CD14-positive monocyte (primary cell): ENCODE measurements at regions not wholly inside any gene's neighbourhood (a gene's known extent, or its start where the extent isn't known, plus 50 kb on each side); places are given as distances from the start of the nearest gene placed in this dataset.

Experiments
- DNase-seq, 3 donors: peaks; one replicate each; pipeline ENCODE4 v3.0.0-alpha.2; 2011 to 2022
- H2AFZ ChIP-seq: 2 replicates; pipeline ENCODE4 v1.6.0; 2012; ENCODE audit warnings: mild to moderate bottlenecking, low read depth, low read length, inconsistent platforms; ENCODE audit not compliant: insufficient read depth, poor library complexity, severe bottlenecking
- H3K27ac ChIP-seq, 2 donors: 1 replicate in 1 of 2; 2 replicates in 1 of 2; pipeline ENCODE4 v1.5.1; 2012 to 2013; ENCODE audit warnings: low read length in 2 of 2, control low read depth in 1 of 2, inconsistent platforms in 1 of 2, low read depth in 1 of 2, mild to moderate bottlenecking in 1 of 2
- H3K27me3 ChIP-seq, 2 donors: one replicate each; pipeline versions ENCODE4 v1.6.0 to v1.6.1; 2011 to 2013; ENCODE audit warnings: low read length in 2 of 2; ENCODE audit not compliant: control insufficient read depth in 2 of 2, insufficient read depth in 2 of 2
- H3K36me3 ChIP-seq, 2 donors: replicated peaks in 1 of 2; 1 replicate in 1 of 2; 2 replicates in 1 of 2; pipeline versions ENCODE4 v1.5.1 to v1.6.1; 2012 to 2013; ENCODE audit warnings: low read length in 2 of 2, control low read depth in 1 of 2, inconsistent platforms in 1 of 2, mild to moderate bottlenecking in 1 of 2; ENCODE audit not compliant: insufficient read depth in 2 of 2, control insufficient read depth in 1 of 2
- H3K4me1 ChIP-seq, 2 donors: 1 replicate in 1 of 2; 2 replicates in 1 of 2; pipeline versions ENCODE4 v1.5.1 to v1.6.1; 2012 to 2013; ENCODE audit warnings: low read length in 2 of 2, control low read depth in 1 of 2, inconsistent platforms in 1 of 2, mild to moderate bottlenecking in 1 of 2, moderate library complexity in 1 of 2; ENCODE audit not compliant: insufficient read depth in 2 of 2, control insufficient read depth in 1 of 2
- H3K4me2 ChIP-seq: replicated peaks from 2 replicates; pipeline ENCODE3; 2012; ENCODE audit warnings: low read length, moderate library complexity, mild to moderate bottlenecking; ENCODE audit not compliant: poor library complexity, severe bottlenecking; ENCODE audit errors: extremely low read depth
- H3K4me3 ChIP-seq, 3 experiments: fragments of 200-600 bp in 1 of 3; sonication (generic) in 1 of 3; replicated peaks in 1 of 3; 1 replicate in 2 of 3; 2 replicates in 1 of 3; pipeline ENCODE4 v1.5.1; 2011 to 2013; ENCODE audit warnings: low read length in 3 of 3, mild to moderate bottlenecking in 3 of 3, control low read depth in 2 of 3, low read depth in 2 of 3, inconsistent platforms in 1 of 3, moderate library complexity in 1 of 3
- H3K79me2 ChIP-seq: 2 replicates; pipeline ENCODE4 v1.6.0; 2012; ENCODE audit warnings: mild to moderate bottlenecking, control low read depth, inconsistent platforms, low read length, moderate library complexity; ENCODE audit not compliant: insufficient read depth
- H3K9ac ChIP-seq: 2 replicates; pipeline ENCODE4 v1.6.0; 2017; ENCODE audit warnings: low read length, mild to moderate bottlenecking; ENCODE audit not compliant: insufficient read depth, poor library complexity, severe bottlenecking
- H3K9me3 ChIP-seq, 2 donors: replicated peaks in 1 of 2; 1 replicate in 1 of 2; 2 replicates in 1 of 2; pipeline versions ENCODE4 v1.5.1 to v1.6.1; 2012 to 2013; ENCODE audit warnings: low read length in 2 of 2, control low read depth in 1 of 2; ENCODE audit not compliant: control insufficient read depth in 1 of 2, insufficient read depth in 1 of 2
- H4K20me1 ChIP-seq: 2 replicates; pipeline ENCODE4 v1.6.0; 2012; ENCODE audit warnings: mild to moderate bottlenecking, low read length, control low read depth, moderate library complexity; ENCODE audit not compliant: insufficient read depth
- H3K27ac Mint-ChIP-seq, 7 donors: one replicate each; pipeline ENCODE4 v1.8.0; 2020; ENCODE audit warnings: mild to moderate bottlenecking in 7 of 7, mixed read lengths in 7 of 7, moderate library complexity in 6 of 7, inconsistent platforms in 2 of 7
- H3K27me3 Mint-ChIP-seq, 3 donors: one replicate each; pipeline ENCODE4 v1.8.0; 2021 to 2022; ENCODE audit warnings: low read depth in 3 of 3, mild to moderate bottlenecking in 3 of 3, mixed read lengths in 3 of 3, moderate library complexity in 3 of 3, inconsistent platforms in 1 of 3
- H3K36me3 Mint-ChIP-seq, 2 donors: one replicate each; pipeline ENCODE4 v1.8.0; 2020; ENCODE audit warnings: mixed read lengths in 2 of 2, inconsistent platforms in 1 of 2, mild to moderate bottlenecking in 1 of 2
- H3K4me1 Mint-ChIP-seq: one replicate; pipeline ENCODE4 v1.8.0; 2020; ENCODE audit warnings: mild to moderate bottlenecking, mixed read lengths
- H3K4me3 Mint-ChIP-seq, 2 donors: one replicate each; pipeline ENCODE4 v1.8.0; 2020; ENCODE audit warnings: mild to moderate bottlenecking in 2 of 2, mixed read lengths in 2 of 2, moderate library complexity in 1 of 2
- H3K9me3 Mint-ChIP-seq, 7 donors: one replicate each; pipeline ENCODE4 v1.8.0; 2020 to 2022; ENCODE audit warnings: mixed read lengths in 7 of 7, mild to moderate bottlenecking in 6 of 7, moderate library complexity in 6 of 7, inconsistent platforms in 2 of 7
- WGBS: methylation state at CpG from one replicate; pipeline ENCODE4 v1.1.5; 2013; ENCODE audit warnings: missing lambda C conversion rate; ENCODE audit not compliant: insufficient coverage; 5-methylcytosine and 5-hydroxymethylcytosine counted together
- intact Hi-C, 2 donors: fragments of 100-400 bp; cut with micrococcal nuclease; formaldehyde crosslinking; loops; one replicate each; pipeline versions ENCODE4 v1.15.0 to v1.15.1; 2023
- TF ChIP-seq, protein P1 (sequence below): fragments of 200-600 bp; IDR thresholded peaks from one replicate; pipeline ENCODE4 v1.8.0; 2022; ENCODE audit warnings: antibody characterized with exemption, mild to moderate bottlenecking

DNA sequence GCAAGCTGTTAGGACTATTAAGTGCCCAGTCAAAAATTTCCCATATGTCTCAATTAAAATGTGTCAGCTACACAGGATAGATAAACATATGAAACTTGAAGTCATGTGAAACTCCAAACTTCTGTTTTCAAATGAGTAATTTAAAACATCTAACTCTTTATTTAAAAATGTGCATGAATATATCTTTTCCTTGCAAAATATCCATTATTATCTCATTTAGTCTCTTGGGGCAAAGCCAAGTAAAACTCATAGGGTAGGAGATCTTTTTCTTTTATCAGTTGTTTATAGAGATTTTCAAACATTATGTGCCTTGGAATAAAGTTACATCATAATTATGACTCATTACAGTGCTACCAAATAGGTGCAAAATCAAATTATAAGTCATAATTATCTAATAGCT is 2020.1 kb upstream of the PRR20A start:
- Histone ChIP-seq H3K27ac (no peak overlapping the region), H3K4me1 (no peaks in the 10 kb centered on the region), H2AFZ (no peak overlapping the region), H3K4me3 (no peak overlapping the region), H3K36me3 (no peaks in the 10 kb centered on the region), H3K27me3 (no peaks in the 10 kb centered on the region), H3K79me2 (no peaks in the 10 kb centered on the region), H3K4me2 (no peak overlapping the region), H3K9ac (no peak overlapping the region), H3K9me3 (no peaks in the 10 kb centered on the region), H4K20me1 (no peaks in the 10 kb centered on the region)
- no peaks in the 10 kb centered on the region for H3K4me1 Mint-ChIP-seq
- H3K4me3 Mint-ChIP-seq, result no peak overlapping the region
- TF ChIP-seq, protein P1, sequence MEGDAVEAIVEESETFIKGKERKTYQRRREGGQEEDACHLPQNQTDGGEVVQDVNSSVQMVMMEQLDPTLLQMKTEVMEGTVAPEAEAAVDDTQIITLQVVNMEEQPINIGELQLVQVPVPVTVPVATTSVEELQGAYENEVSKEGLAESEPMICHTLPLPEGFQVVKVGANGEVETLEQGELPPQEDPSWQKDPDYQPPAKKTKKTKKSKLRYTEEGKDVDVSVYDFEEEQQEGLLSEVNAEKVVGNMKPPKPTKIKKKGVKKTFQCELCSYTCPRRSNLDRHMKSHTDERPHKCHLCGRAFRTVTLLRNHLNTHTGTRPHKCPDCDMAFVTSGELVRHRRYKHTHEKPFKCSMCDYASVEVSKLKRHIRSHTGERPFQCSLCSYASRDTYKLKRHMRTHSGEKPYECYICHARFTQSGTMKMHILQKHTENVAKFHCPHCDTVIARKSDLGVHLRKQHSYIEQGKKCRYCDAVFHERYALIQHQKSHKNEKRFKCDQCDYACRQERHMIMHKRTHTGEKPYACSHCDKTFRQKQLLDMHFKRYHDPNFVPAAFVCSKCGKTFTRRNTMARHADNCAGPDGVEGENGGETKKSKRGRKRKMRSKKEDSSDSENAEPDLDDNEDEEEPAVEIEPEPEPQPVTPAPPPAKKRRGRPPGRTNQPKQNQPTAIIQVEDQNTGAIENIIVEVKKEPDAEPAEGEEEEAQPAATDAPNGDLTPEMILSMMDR, result no peak
- H3K27ac Mint-ChIP-seq, result no peak overlapping the region
- DNase-seq, result no peak
- no peaks in the 10 kb centered on the region for H3K36me3 Mint-ChIP-seq
- intact Hi-C loops, result no loop called here
- peaks cover 0 to 2% (median 0%) of the 10 kb centered on the region in 7 donors for H3K9me3 Mint-ChIP-seq
- no peaks in the 10 kb centered on the region for H3K27me3 Mint-ChIP-seq

DNA sequence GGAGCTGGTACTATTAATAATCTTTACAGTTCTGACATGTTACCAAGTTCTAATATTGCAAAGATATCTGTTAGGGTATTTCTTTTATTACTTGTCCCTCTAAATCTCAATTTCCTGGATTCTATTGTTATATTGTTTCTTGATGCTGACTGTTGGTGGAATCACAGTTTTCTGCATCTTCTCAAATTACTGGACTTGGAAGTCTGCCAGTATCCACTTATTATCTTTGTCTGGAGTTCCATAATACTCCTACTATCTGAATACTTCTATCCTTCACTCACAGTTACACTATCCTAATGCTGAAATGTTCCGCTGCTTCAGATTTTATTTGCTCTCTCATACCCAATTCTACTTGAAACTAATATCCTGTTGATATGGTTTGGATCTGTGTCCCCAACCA is 1985.7 kb upstream of the PRR20A start:
- Histone ChIP-seq H4K20me1 (no peaks in the 10 kb centered on the region), H2AFZ (no peak overlapping the region), H3K27me3 (no peaks in the 10 kb centered on the region), H3K36me3 (no peaks in the 10 kb centered on the region), H3K4me1 (no peaks in the 10 kb centered on the region), H3K27ac (no peak overlapping the region), H3K4me2 (no peak overlapping the region), H3K4me3 (no peak overlapping the region), H3K79me2 (no peaks in the 10 kb centered on the region), H3K9me3 (peaks cover 13 to 15% of the 10 kb centered on the region in 2 donors), H3K9ac (no peak overlapping the region)
- Mint-ChIP-seq H3K27ac (no peak overlapping the region), H3K4me3 (no peak overlapping the region), H3K4me1 (no peaks in the 10 kb centered on the region), H3K9me3 (peaks cover 0 to 10% (median 3%) of the 10 kb centered on the region in 7 donors), H3K36me3 (no peaks in the 10 kb centered on the region), H3K27me3 (peaks cover 0 to 2% (median 0%) of the 10 kb centered on the region in 3 donors)
- intact Hi-C loops, result no loop called here
- TF ChIP-seq, protein P1, result no peak
- no CpG with 5 or more reads among the region's 1 CpG for WGBS
- DNase-seq, result no peak
